Activated CD4-positive, alpha-beta memory T cell treated with anti-CD3 and anti-CD28 coated beads for 36 hours (primary cell): ENCODE measurements at regions not wholly inside any gene's neighbourhood (a gene's known extent, or its start where the extent isn't known, plus 50 kb on each side); places are given as distances from the start of the nearest gene placed in this dataset.

Source experiments
- CTCF ChIA-PET: fragments of 350-600 bp; sonication (Branson Sonifier 250); formaldehyde crosslinking; loops from one replicate; lab custom pipeline; 2021; ENCODE audit warnings: antibody characterized with exemption, inconsistent platforms; lab: Charles Lee
- POLR2A ChIA-PET: fragments of 350-600 bp; sonication (Branson Sonifier 250); formaldehyde crosslinking; loops from one replicate; lab custom pipeline; 2021; ENCODE audit warnings: antibody characterized with exemption; lab: Charles Lee
- DNase-seq: peaks from one replicate; pipeline ENCODE4 v3.0.0-alpha.2; 2020
- H3K27ac Mint-ChIP-seq: one replicate; pipeline ENCODE4 v1.8.0; 2021; ENCODE audit warnings: mixed read lengths
- H3K27me3 Mint-ChIP-seq: one replicate; pipeline ENCODE4 v1.8.0; 2021; ENCODE audit warnings: mixed read lengths
- H3K36me3 Mint-ChIP-seq: one replicate; pipeline ENCODE4 v1.8.0; 2021; ENCODE audit warnings: mixed read lengths
- H3K4me1 Mint-ChIP-seq: one replicate; pipeline ENCODE4 v1.8.0; 2021; ENCODE audit warnings: low read depth, mixed read lengths
- H3K4me3 Mint-ChIP-seq: one replicate; pipeline ENCODE4 v1.8.0; 2021; ENCODE audit warnings: mild to moderate bottlenecking, mixed read lengths
- H3K9me3 Mint-ChIP-seq: one replicate; pipeline ENCODE4 v1.8.0; 2021; ENCODE audit warnings: mixed read lengths
- intact Hi-C: fragments of 100-400 bp; cut with micrococcal nuclease; formaldehyde crosslinking; loops from one replicate; pipeline ENCODE4 v1.15.1; 2023

- H3K27me3 Mint-ChIP-seq, result peaks cover 2% of the 10 kb centered on the region
- H3K4me3 Mint-ChIP-seq, result no peak overlapping the region
- ChIA-PET CTCF (no interaction called here), POLR2A (no interaction called here)
- H3K27ac Mint-ChIP-seq, result no peak overlapping the region
- no peaks in the 10 kb centered on the region for H3K4me1 Mint-ChIP-seq
- H3K36me3 Mint-ChIP-seq, result no peaks in the 10 kb centered on the region
- intact Hi-C loops, result no loop called here
- no peaks in the 10 kb centered on the region for H3K9me3 Mint-ChIP-seq
- DNase-seq, result no peak
Observed at GRCh38 chr9:99573886-99574285, 247.8 kb upstream of the NR4A3 start.

- intact Hi-C loops, result no loop called here
- no peaks in the 10 kb centered on the region for H3K36me3 Mint-ChIP-seq
- H3K4me3 Mint-ChIP-seq, result no peak overlapping the region
- no peaks in the 10 kb centered on the region for H3K4me1 Mint-ChIP-seq
- H3K27me3 Mint-ChIP-seq, result peaks cover 2% of the 10 kb centered on the region
- CTCF ChIA-PET, result no interaction called here
- POLR2A ChIA-PET, result no interaction called here
- DNase-seq, result no peak
- no peaks in the 10 kb centered on the region for H3K9me3 Mint-ChIP-seq
- no peak overlapping the region for H3K27ac Mint-ChIP-seq
Observed at GRCh38 chr9:99576002-99576401, 245.7 kb upstream of the NR4A3 start.

GRCh38 chr9:99576876-99577275 is 244.8 kb upstream of the NR4A3 start:
- Mint-ChIP-seq H3K27me3 (peaks cover 2% of the 10 kb centered on the region), H3K4me1 (no peaks in the 10 kb centered on the region), H3K9me3 (no peaks in the 10 kb centered on the region), H3K27ac (no peak overlapping the region), H3K4me3 (no peak overlapping the region), H3K36me3 (no peaks in the 10 kb centered on the region)
- CTCF ChIA-PET, result no interaction called here
- DNase-seq, result no peak
- intact Hi-C loops, result no loop called here
- POLR2A ChIA-PET, result no interaction called here

- Mint-ChIP-seq H3K27me3 (peaks cover 2% of the 10 kb centered on the region), H3K36me3 (no peaks in the 10 kb centered on the region), H3K27ac (no peak overlapping the region), H3K9me3 (no peaks in the 10 kb centered on the region), H3K4me1 (no peaks in the 10 kb centered on the region), H3K4me3 (no peak overlapping the region)
- CTCF ChIA-PET, result no interaction called here
- intact Hi-C loops, result no loop called here
- POLR2A ChIA-PET, result no interaction called here
- no peak for DNase-seq
Observed at GRCh38 chr9:99577351-99577750, 244.3 kb upstream of the NR4A3 start.

GRCh38 chr9:99578666-99579065 is 243.0 kb upstream of the NR4A3 start:
- DNase-seq, result no peak
- Mint-ChIP-seq H3K27me3 (peaks cover 7% of the 10 kb centered on the region), H3K9me3 (no peaks in the 10 kb centered on the region), H3K36me3 (no peaks in the 10 kb centered on the region), H3K4me1 (no peaks in the 10 kb centered on the region), H3K4me3 (no peak overlapping the region), H3K27ac (no peak overlapping the region)
- ChIA-PET POLR2A (no interaction called here), CTCF (no interaction called here)
- intact Hi-C loops, result no loop called here

- no peak overlapping the region for H3K4me3 Mint-ChIP-seq
- H3K27ac Mint-ChIP-seq, result no peak overlapping the region
Observed at GRCh38 chr9:99579964-99580363, 241.7 kb upstream of the NR4A3 start.

GRCh38 chr9:99582814-99583213 is 238.9 kb upstream of the NR4A3 start:
- Mint-ChIP-seq H3K27ac (no peak overlapping the region), H3K27me3 (peaks cover 14% of the 10 kb centered on the region), H3K4me1 (no peaks in the 10 kb centered on the region), H3K36me3 (no peaks in the 10 kb centered on the region), H3K9me3 (no peaks in the 10 kb centered on the region), H3K4me3 (no peak overlapping the region)
- CTCF ChIA-PET, result no interaction called here
- no peak for DNase-seq
- intact Hi-C loops, result no loop called here
- POLR2A ChIA-PET, result no interaction called here

More at GRCh38 chr9:99579964-99580363, 241.7 kb upstream of the NR4A3 start:
- intact Hi-C loops, result no loop called here
- H3K9me3 Mint-ChIP-seq, result no peaks in the 10 kb centered on the region
- H3K27me3 Mint-ChIP-seq, result peaks cover 8% of the 10 kb centered on the region
- DNase-seq, result no peak
- POLR2A ChIA-PET, result no interaction called here
- CTCF ChIA-PET, result interaction anchor here (0.6 kb wide), 1 partner anchor 64 kb away, joined by 3 read pairs; no protein-coding TSS in a partner anchor
- H3K36me3 Mint-ChIP-seq, result no peaks in the 10 kb centered on the region
- H3K4me1 Mint-ChIP-seq, result no peaks in the 10 kb centered on the region

GRCh38 chr9:99588299-99588698 is 233.4 kb upstream of the NR4A3 start:
- POLR2A ChIA-PET, result no interaction called here
- peaks cover 20% of the 10 kb centered on the region for H3K27me3 Mint-ChIP-seq
- no peaks in the 10 kb centered on the region for H3K4me1 Mint-ChIP-seq
- intact Hi-C loops, result no loop called here
- no peak for DNase-seq
- no peaks in the 10 kb centered on the region for H3K36me3 Mint-ChIP-seq
- H3K4me3 Mint-ChIP-seq, result no peak overlapping the region
- H3K27ac Mint-ChIP-seq, result no peak overlapping the region
- no peaks in the 10 kb centered on the region for H3K9me3 Mint-ChIP-seq
- CTCF ChIA-PET, result no interaction called here

- intact Hi-C loops, result no loop called here
- no peaks in the 10 kb centered on the region for H3K9me3 Mint-ChIP-seq
- H3K36me3 Mint-ChIP-seq, result no peaks in the 10 kb centered on the region
- ChIA-PET POLR2A (no interaction called here), CTCF (no interaction called here)
- H3K4me3 Mint-ChIP-seq, result no peak overlapping the region
- H3K4me1 Mint-ChIP-seq, result no peaks in the 10 kb centered on the region
- H3K27me3 Mint-ChIP-seq, result peaks cover 16% of the 10 kb centered on the region
- DNase-seq, result no peak
- H3K27ac Mint-ChIP-seq, result no peak overlapping the region
Observed at GRCh38 chr9:99588747-99589146, 232.9 kb upstream of the NR4A3 start.

GRCh38 chr9:99590410-99590809 is 231.3 kb upstream of the NR4A3 start:
- ChIA-PET CTCF (no interaction called here), POLR2A (no interaction called here)
- Mint-ChIP-seq H3K27ac (no peak overlapping the region), H3K36me3 (no peaks in the 10 kb centered on the region), H3K9me3 (no peaks in the 10 kb centered on the region), H3K4me1 (no peaks in the 10 kb centered on the region), H3K4me3 (no peak overlapping the region), H3K27me3 (peaks cover 19% of the 10 kb centered on the region)
- intact Hi-C loops, result no loop called here
- DNase-seq, result no peak

- Mint-ChIP-seq H3K4me3 (no peak overlapping the region), H3K36me3 (no peaks in the 10 kb centered on the region), H3K4me1 (no peaks in the 10 kb centered on the region), H3K9me3 (no peaks in the 10 kb centered on the region), H3K27me3 (peaks cover 21% of the 10 kb centered on the region), H3K27ac (no peak overlapping the region)
- DNase-seq, result no peak
- ChIA-PET CTCF (interaction anchor here (0.6 kb wide), 1 partner anchor 260 kb away, joined by 3 read pairs; no protein-coding TSS in a partner anchor), POLR2A (no interaction called here)
- intact Hi-C loops, result no loop called here
Observed at GRCh38 chr9:99590840-99591239, 230.8 kb upstream of the NR4A3 start.

- Mint-ChIP-seq H3K4me1 (no peaks in the 10 kb centered on the region), H3K9me3 (no peaks in the 10 kb centered on the region), H3K36me3 (no peaks in the 10 kb centered on the region), H3K27me3 (peaks cover 15% of the 10 kb centered on the region), H3K4me3 (no peak overlapping the region), H3K27ac (no peak overlapping the region)
- DNase-seq, result no peak
- intact Hi-C loops, result no loop called here
- ChIA-PET POLR2A (no interaction called here), CTCF (no interaction called here)
Observed at GRCh38 chr9:99591770-99592169, 229.9 kb upstream of the NR4A3 start.

GRCh38 chr9:99592834-99593574 is 228.7 kb upstream of the NR4A3 start:
- H3K4me1 Mint-ChIP-seq, result no peaks in the 10 kb centered on the region
- H3K9me3 Mint-ChIP-seq, result no peaks in the 10 kb centered on the region
- ChIA-PET CTCF (no interaction called here), POLR2A (no interaction called here)
- DNase-seq, result no peak
- no peak overlapping the region for H3K4me3 Mint-ChIP-seq
- intact Hi-C loops, result no loop called here
- H3K27me3 Mint-ChIP-seq, result peaks cover 15% of the 10 kb centered on the region
- H3K36me3 Mint-ChIP-seq, result no peaks in the 10 kb centered on the region
- no peak overlapping the region for H3K27ac Mint-ChIP-seq
